ENCODE measurements at regions not wholly inside any gene's neighbourhood (a gene's known extent, or its start where the extent isn't known, plus 50 kb on each side); places are given as distances from the start of the nearest gene placed in this dataset.
"Not testable (repeated sequence)": the region's sequence is repeated elsewhere in the genome, so short reads cannot be mapped to it uniquely, and the experiment has no call there.

DNA sequence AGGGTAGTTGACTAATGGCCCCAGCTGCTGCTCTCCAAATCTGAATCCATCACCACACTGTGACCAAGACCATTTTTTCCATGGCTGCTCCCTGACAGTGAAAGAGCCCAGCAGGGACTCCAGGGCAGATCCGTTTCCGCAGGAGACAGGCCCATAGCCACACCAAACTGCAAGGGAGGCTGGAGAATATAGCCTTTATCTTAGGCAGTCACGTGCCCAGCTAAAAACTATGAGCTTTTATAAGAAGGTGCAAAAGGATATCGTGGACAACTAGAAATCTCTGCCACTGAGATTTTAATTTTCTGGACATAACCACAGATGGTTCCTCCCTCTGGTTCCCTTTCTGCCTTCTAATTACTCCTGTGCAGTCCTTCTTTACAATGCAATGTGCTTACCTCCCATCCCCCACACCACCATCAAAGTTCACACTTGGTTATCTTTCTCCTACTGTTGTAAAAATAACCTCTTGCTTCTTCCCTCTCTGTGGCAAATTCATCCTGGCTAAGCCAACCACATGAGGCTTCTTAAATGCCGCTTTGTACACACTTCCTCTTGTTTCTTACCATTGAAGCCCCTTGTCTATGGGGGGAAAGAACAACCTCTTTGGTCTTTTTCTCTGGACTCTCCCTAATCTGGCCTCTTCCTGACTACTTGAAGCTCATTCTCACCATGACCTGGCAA lies 233.7 kb downstream of the SHQ1 start:
- no peaks in the 10 kb centered on the region for H3K27me3 ChIP-seq (ENCODE audit: control insufficient read depth, insufficient read depth, low read length)
- TF ChIP-seq, protein P1, sequence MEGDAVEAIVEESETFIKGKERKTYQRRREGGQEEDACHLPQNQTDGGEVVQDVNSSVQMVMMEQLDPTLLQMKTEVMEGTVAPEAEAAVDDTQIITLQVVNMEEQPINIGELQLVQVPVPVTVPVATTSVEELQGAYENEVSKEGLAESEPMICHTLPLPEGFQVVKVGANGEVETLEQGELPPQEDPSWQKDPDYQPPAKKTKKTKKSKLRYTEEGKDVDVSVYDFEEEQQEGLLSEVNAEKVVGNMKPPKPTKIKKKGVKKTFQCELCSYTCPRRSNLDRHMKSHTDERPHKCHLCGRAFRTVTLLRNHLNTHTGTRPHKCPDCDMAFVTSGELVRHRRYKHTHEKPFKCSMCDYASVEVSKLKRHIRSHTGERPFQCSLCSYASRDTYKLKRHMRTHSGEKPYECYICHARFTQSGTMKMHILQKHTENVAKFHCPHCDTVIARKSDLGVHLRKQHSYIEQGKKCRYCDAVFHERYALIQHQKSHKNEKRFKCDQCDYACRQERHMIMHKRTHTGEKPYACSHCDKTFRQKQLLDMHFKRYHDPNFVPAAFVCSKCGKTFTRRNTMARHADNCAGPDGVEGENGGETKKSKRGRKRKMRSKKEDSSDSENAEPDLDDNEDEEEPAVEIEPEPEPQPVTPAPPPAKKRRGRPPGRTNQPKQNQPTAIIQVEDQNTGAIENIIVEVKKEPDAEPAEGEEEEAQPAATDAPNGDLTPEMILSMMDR (IDR thresholded peaks at IDR 0.05), result no peak
- no peak overlapping the region for H3K4me3 ChIP-seq (ENCODE audit: low read length)
- 44% methylated on average over 5 of the region's 5 CpGs for WGBS (ENCODE audit: insufficient coverage)
- H3K27ac ChIP-seq (ENCODE audit: low read length), result no peak overlapping the region
- Mint-ChIP-seq H3K27ac (no peak overlapping the region), H3K4me3 (no peak overlapping the region), H3K9me3 (peaks cover 0 to 3% of the 10 kb centered on the region in 2 donors), H3K4me1 (peaks cover 8% of the 10 kb centered on the region in 2 donors), H3K36me3 (no peaks in the 10 kb centered on the region), H3K27me3 (ENCODE audit: low read depth in 2 of 2) (peaks cover 0 to 7% of the 10 kb centered on the region in 2 donors)
- no peak for DNase-seq
- peaks cover 5% of the 10 kb centered on the region for H3K4me1 ChIP-seq (ENCODE audit: control insufficient read depth, insufficient read depth, low read length)
- no peaks in the 10 kb centered on the region for H3K36me3 ChIP-seq (ENCODE audit: control insufficient read depth, insufficient read depth, low read length)
- H3K9me3 ChIP-seq (ENCODE audit: control insufficient read depth, insufficient read depth, low read length), result no peaks in the 10 kb centered on the region
- ATAC-seq, result no peak
- intact Hi-C loops (cut with micrococcal nuclease), result no loop called here

DNA sequence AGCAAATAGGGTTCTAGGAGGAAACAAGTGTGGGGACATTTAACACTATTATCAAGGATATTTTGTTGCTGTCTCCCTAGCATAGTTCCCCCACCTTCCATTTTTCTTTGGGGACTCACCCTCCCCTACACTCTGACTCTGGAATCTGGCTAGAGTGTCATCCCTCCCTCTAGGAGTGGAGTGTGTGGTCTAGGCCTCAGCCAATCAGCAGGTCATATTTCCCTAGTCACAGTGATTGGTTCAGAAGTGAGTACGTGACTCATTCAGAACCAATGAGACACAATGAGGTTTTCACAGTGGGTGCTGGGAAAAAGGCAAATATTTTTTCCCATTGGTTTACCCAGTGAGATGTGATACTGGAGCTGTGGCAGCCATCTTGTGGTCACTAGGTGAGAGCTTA lies 234.4 kb downstream of the SHQ1 start:
- no peaks in the 10 kb centered on the region for H3K27me3 ChIP-seq (ENCODE audit: control insufficient read depth, insufficient read depth, low read length)
- H3K27me3 Mint-ChIP-seq (ENCODE audit: low read depth in 2 of 2), result peaks cover 0 to 5% of the 10 kb centered on the region in 2 donors
- no peak for ATAC-seq
- H3K4me1 ChIP-seq (ENCODE audit: control insufficient read depth, insufficient read depth, low read length), result peaks cover 5% of the 10 kb centered on the region
- H3K36me3 Mint-ChIP-seq, result no peaks in the 10 kb centered on the region
- intact Hi-C loops (cut with micrococcal nuclease), result no loop called here
- no peak for DNase-seq
- H3K36me3 ChIP-seq (ENCODE audit: control insufficient read depth, insufficient read depth, low read length), result no peaks in the 10 kb centered on the region
- H3K9me3 ChIP-seq (ENCODE audit: control insufficient read depth, insufficient read depth, low read length), result no peaks in the 10 kb centered on the region
- H3K4me3 ChIP-seq (ENCODE audit: low read length), result no peak overlapping the region
- TF ChIP-seq, protein P1 (IDR thresholded peaks at IDR 0.05), result no peak
- no peak overlapping the region for H3K27ac ChIP-seq (ENCODE audit: low read length)
- peaks cover 8% of the 10 kb centered on the region in 2 donors for H3K4me1 Mint-ChIP-seq
- no peak overlapping the region for H3K4me3 Mint-ChIP-seq
- H3K9me3 Mint-ChIP-seq, result peaks cover 0 to 3% of the 10 kb centered on the region in 2 donors
- WGBS (ENCODE audit: insufficient coverage), result 91% methylated on average over 1 of the region's 1 CpG
- no peak overlapping the region for H3K27ac Mint-ChIP-seq

DNA sequence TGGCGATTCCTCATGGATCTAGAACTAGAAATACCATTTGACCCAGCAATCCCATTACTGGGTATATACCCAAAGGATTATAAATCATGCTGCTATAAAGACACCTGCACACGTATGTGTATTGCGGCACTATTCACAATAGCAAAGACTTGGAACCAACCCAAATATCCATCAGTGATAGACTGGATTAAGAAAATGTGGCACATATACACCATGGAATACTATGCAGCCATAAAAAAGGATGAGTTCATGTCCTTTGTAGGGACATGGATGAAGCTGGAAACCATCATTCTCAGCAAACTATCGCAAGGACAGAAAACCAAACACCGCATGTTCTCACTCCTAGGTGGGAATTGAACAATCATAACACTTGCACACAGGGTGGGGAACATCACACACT lies 239.1 kb downstream of the SHQ1 start:
- H3K9me3 ChIP-seq (ENCODE audit: control insufficient read depth, insufficient read depth, low read length); H3K9me3 Mint-ChIP-seq; H3K4me1 ChIP-seq (ENCODE audit: control insufficient read depth, insufficient read depth, low read length); H3K27ac ChIP-seq (ENCODE audit: low read length); H3K4me1 Mint-ChIP-seq; H3K36me3 Mint-ChIP-seq; DNase-seq; H3K27me3 Mint-ChIP-seq (ENCODE audit: low read depth in 2 of 2); intact Hi-C loops (cut with micrococcal nuclease); H3K4me3 Mint-ChIP-seq; H3K27me3 ChIP-seq (ENCODE audit: control insufficient read depth, insufficient read depth, low read length); ATAC-seq; H3K36me3 ChIP-seq (ENCODE audit: control insufficient read depth, insufficient read depth, low read length); H3K4me3 ChIP-seq (ENCODE audit: low read length); H3K27ac Mint-ChIP-seq: not testable (repeated sequence)
- WGBS (ENCODE audit: insufficient coverage), result 100% methylated on average over 1 of the region's 5 CpGs

DNA sequence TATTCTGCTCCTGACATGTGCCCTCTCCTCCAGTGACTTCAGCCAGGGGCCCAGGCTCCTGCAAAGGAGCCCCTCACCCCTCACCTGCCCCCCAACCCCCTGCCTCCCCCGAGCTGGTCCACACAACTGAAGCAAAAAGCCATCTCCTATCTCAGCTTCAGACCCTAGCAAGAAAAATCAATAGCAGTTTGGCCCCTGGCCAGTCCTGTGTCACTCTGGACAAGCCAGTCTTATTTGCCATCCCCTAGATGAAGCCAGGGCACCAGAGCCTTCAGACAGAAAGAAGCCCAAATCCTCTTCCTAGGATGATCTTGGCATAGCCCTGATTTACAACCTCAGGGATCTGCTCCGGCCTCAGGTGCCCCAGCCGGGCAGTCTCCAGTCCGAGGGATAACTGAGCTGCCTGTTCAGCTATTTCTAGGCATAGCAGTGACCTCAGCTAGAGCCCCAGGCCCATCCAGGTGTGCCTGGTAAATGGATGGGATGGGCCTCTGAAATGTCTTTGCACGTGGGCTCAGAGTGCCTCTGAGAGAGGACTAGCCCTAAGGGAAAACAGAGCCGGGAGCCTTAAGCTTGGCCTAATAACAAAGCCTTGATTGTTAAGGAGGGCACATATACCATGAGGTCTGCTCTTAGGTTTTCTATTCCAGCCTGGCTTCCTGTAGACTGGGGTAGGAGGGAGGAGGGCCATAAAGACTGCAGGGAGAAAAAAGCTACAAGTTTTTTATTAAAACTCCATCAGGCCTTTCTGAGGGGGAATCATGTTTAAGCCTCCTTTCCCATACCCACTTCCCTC lies 242.0 kb downstream of the SHQ1 start:
- intact Hi-C loops (cut with micrococcal nuclease), result no loop called here

More for the DNA sequence above, 242.0 kb downstream of the SHQ1 start:
- no peak for DNase-seq
- Histone ChIP-seq H3K36me3 (ENCODE audit: control insufficient read depth, insufficient read depth, low read length) (no peaks in the 10 kb centered on the region), H3K9me3 (ENCODE audit: control insufficient read depth, insufficient read depth, low read length) (no peaks in the 10 kb centered on the region), H3K4me1 (ENCODE audit: control insufficient read depth, insufficient read depth, low read length) (no peaks in the 10 kb centered on the region), H3K27ac (ENCODE audit: low read length) (no peak overlapping the region), H3K27me3 (ENCODE audit: control insufficient read depth, insufficient read depth, low read length) (no peaks in the 10 kb centered on the region), H3K4me3 (ENCODE audit: low read length) (no peak overlapping the region)
- H3K4me1 Mint-ChIP-seq, result no peaks in the 10 kb centered on the region
- ATAC-seq, result no peak
- TF ChIP-seq, protein P1 (IDR thresholded peaks at IDR 0.05), result no peak
- H3K36me3 Mint-ChIP-seq, result no peaks in the 10 kb centered on the region
- no peak overlapping the region for H3K4me3 Mint-ChIP-seq
- no peaks in the 10 kb centered on the region for H3K9me3 Mint-ChIP-seq
- WGBS (ENCODE audit: insufficient coverage), result 84% methylated on average over 6 of the region's 6 CpGs
- H3K27me3 Mint-ChIP-seq (ENCODE audit: low read depth in 2 of 2), result peaks cover 7 to 8% of the 10 kb centered on the region in 2 donors
- no peak overlapping the region for H3K27ac Mint-ChIP-seq
